ENCODE measurements at regions not wholly inside any gene's neighbourhood (a gene's known extent, or its start where the extent isn't known, plus 50 kb on each side); places are given as distances from the start of the nearest gene placed in this dataset.

DNA sequence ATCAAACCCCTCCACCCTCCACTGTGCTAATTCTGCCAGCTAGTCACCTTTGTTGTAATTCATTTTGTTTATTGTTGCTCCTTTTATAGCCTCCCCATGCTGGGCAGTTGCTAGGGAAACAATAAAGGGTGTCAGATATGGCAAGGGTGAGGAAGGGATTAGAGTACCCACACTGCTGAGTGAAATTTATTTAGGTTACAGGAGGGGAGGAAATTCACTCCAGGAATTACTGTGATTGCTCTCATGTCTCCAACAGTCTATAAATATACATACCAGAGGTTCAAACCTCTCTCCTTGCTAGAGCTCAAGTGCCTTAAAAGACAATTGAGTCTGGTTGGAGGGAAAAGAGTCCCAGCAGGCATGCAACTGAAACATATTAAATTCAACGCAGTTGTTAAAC, 90.6 kb upstream of the ADGRF1 start (continued):
- TF ChIP-seq, protein P1, sequence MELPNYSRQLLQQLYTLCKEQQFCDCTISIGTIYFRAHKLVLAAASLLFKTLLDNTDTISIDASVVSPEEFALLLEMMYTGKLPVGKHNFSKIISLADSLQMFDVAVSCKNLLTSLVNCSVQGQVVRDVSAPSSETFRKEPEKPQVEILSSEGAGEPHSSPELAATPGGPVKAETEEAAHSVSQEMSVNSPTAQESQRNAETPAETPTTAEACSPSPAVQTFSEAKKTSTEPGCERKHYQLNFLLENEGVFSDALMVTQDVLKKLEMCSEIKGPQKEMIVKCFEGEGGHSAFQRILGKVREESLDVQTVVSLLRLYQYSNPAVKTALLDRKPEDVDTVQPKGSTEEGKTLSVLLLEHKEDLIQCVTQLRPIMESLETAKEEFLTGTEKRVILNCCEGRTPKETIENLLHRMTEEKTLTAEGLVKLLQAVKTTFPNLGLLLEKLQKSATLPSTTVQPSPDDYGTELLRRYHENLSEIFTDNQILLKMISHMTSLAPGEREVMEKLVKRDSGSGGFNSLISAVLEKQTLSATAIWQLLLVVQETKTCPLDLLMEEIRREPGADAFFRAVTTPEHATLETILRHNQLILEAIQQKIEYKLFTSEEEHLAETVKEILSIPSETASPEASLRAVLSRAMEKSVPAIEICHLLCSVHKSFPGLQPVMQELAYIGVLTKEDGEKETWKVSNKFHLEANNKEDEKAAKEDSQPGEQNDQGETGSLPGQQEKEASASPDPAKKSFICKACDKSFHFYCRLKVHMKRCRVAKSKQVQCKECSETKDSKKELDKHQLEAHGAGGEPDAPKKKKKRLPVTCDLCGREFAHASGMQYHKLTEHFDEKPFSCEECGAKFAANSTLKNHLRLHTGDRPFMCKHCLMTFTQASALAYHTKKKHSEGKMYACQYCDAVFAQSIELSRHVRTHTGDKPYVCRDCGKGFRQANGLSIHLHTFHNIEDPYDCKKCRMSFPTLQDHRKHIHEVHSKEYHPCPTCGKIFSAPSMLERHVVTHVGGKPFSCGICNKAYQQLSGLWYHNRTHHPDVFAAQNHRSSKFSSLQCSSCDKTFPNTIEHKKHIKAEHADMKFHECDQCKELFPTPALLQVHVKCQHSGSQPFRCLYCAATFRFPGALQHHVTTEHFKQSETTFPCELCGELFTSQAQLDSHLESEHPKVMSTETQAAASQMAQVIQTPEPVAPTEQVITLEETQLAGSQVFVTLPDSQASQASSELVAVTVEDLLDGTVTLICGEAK (IDR thresholded peaks at IDR 0.05): no peak
- TF ChIP-seq, protein P1 (CRISPR knock-in tag; IDR thresholded peaks at IDR 0.05): no peak
- no peak for TF ChIP-seq RAD21 (CRISPR knock-in tag; conservative IDR thresholded peaks at IDR 0.05 in 1 of 2, IDR thresholded peaks at IDR 0.05 in 1 of 2)
- TF ChIP-seq ZBTB8A (IDR thresholded peaks at IDR 0.05; ENCODE audit: partially characterized antibody): no peak
- no peak for TF ChIP-seq CBFA2T2 (conservative IDR thresholded peaks at IDR 0.05)
- TF ChIP-seq NFRKB (IDR thresholded peaks at IDR 0.05; ENCODE audit: low read depth): no peak
- TF ChIP-seq, protein P2, sequence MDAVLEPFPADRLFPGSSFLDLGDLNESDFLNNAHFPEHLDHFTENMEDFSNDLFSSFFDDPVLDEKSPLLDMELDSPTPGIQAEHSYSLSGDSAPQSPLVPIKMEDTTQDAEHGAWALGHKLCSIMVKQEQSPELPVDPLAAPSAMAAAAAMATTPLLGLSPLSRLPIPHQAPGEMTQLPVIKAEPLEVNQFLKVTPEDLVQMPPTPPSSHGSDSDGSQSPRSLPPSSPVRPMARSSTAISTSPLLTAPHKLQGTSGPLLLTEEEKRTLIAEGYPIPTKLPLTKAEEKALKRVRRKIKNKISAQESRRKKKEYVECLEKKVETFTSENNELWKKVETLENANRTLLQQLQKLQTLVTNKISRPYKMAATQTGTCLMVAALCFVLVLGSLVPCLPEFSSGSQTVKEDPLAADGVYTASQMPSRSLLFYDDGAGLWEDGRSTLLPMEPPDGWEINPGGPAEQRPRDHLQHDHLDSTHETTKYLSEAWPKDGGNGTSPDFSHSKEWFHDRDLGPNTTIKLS (IDR thresholded peaks at IDR 0.05; ENCODE audit: borderline replicate concordance, low read depth): no peak
- TF ChIP-seq, protein P3, sequence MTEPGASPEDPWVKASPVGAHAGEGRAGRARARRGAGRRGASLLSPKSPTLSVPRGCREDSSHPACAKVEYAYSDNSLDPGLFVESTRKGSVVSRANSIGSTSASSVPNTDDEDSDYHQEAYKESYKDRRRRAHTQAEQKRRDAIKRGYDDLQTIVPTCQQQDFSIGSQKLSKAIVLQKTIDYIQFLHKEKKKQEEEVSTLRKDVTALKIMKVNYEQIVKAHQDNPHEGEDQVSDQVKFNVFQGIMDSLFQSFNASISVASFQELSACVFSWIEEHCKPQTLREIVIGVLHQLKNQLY (CRISPR knock-in tag; conservative IDR thresholded peaks at IDR 0.05): no peak
